ENCODE measurements at regions not wholly inside any gene's neighbourhood (a gene's known extent, or its start where the extent isn't known, plus 50 kb on each side); places are given as distances from the start of the nearest gene placed in this dataset.

DNA sequence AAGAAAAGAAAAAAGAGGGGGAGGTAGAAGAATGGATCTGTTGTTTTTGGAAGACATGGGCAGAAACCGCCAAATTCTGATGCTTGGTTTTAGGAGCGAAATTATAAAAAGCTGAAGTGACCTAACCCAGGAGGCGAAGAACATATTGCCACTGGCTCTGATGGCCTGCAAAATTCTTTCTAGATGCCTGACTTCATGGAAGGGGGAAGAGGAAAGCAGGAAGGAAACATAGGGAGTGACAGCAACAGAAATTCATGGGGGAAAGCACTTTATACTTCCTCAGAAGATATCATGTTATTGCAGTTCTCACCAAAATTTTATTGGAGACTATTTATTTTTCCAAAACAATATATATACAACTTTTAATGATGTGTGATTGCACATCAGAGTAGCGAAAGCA lies 213.5 kb downstream of the DLEU7 start:
- TF ChIP-seq, protein P1, sequence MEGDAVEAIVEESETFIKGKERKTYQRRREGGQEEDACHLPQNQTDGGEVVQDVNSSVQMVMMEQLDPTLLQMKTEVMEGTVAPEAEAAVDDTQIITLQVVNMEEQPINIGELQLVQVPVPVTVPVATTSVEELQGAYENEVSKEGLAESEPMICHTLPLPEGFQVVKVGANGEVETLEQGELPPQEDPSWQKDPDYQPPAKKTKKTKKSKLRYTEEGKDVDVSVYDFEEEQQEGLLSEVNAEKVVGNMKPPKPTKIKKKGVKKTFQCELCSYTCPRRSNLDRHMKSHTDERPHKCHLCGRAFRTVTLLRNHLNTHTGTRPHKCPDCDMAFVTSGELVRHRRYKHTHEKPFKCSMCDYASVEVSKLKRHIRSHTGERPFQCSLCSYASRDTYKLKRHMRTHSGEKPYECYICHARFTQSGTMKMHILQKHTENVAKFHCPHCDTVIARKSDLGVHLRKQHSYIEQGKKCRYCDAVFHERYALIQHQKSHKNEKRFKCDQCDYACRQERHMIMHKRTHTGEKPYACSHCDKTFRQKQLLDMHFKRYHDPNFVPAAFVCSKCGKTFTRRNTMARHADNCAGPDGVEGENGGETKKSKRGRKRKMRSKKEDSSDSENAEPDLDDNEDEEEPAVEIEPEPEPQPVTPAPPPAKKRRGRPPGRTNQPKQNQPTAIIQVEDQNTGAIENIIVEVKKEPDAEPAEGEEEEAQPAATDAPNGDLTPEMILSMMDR (IDR thresholded peaks at IDR 0.05; ENCODE audit: low read depth, low read length, missing control alignments) = no peak
- H3K4me3 ChIP-seq (replicated peaks; ENCODE audit: low read depth, low read length) = no peak overlapping the region
- no peak for DNase-seq (ENCODE audit: extremely low read depth, low read depth)

DNA sequence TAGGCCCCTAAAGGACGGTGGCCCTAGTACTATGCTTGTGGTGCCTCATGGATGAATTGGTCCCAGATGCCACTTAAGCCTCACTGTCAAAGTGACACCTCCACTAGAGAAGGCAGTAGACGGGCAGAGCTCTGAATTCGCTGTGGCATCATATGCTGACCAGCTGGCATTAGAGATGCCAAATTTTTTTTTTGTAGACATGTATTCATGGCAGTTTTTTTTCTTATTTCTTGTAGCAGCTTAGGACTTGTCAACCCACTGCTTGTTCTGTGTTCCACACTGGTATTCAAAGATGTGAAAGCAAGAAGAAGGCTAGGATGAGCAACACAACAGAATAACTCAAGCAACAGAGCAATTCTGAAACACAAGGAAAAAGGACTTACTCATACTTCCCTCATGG lies 212.5 kb downstream of the DLEU7 start:
- TF ChIP-seq, protein P1 (IDR thresholded peaks at IDR 0.05; ENCODE audit: low read depth, low read length, missing control alignments) = no peak

DNA sequence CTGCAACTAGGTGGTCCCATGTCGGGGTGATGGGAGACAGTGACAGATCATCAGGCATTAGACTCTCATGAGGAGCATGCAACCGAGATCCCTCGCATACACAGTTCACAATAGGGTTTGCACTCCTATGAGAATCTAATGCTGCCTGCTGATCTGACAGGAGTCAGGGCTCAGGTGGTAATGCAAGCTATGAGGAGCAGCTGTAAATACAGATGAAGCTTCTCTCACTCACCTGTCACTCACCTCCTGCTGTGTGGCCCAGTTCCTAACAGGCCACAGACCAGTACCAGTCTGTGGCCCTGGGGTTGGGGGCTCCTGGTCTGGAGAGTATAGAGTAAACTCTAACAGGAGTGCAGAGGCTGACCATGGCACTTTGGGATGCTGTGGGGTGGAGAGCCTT lies 209.2 kb downstream of the DLEU7 start:
- no peak for DNase-seq (ENCODE audit: extremely low read depth, low read depth)
- TF ChIP-seq, protein P1 (IDR thresholded peaks at IDR 0.05; ENCODE audit: low read depth, low read length, missing control alignments) = no peak
- no peak overlapping the region for H3K4me3 ChIP-seq (replicated peaks; ENCODE audit: low read depth, low read length)

More for the DNA sequence above, 212.5 kb downstream of the DLEU7 start:
- DNase-seq (ENCODE audit: extremely low read depth, low read depth) = no peak
- H3K4me3 ChIP-seq (replicated peaks; ENCODE audit: low read depth, low read length) = no peak overlapping the region

DNA sequence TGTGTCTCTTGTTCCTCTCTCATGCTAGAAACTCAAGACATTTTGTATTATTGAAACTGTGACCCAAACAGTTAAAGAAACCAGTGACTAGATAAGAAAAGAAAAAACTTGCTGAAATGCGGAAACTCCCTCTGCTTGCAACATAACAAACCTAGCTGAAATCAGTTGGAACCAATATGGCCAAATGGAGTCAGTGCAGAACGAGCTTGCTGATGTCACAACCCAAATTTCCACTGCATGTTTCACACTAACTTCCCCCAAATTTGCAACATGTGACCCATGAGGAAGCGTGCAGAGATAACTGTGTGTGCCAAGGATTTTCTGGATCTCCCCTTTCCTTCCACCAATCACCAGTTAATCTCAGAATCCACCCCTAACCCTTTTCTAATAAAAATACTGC lies 208.0 kb downstream of the DLEU7 start:
- no peak overlapping the region for H3K4me3 ChIP-seq (replicated peaks; ENCODE audit: low read depth, low read length)
- TF ChIP-seq, protein P1 (IDR thresholded peaks at IDR 0.05; ENCODE audit: low read depth, low read length, missing control alignments) = no peak
- DNase-seq (ENCODE audit: extremely low read depth, low read depth) = no peak

DNA sequence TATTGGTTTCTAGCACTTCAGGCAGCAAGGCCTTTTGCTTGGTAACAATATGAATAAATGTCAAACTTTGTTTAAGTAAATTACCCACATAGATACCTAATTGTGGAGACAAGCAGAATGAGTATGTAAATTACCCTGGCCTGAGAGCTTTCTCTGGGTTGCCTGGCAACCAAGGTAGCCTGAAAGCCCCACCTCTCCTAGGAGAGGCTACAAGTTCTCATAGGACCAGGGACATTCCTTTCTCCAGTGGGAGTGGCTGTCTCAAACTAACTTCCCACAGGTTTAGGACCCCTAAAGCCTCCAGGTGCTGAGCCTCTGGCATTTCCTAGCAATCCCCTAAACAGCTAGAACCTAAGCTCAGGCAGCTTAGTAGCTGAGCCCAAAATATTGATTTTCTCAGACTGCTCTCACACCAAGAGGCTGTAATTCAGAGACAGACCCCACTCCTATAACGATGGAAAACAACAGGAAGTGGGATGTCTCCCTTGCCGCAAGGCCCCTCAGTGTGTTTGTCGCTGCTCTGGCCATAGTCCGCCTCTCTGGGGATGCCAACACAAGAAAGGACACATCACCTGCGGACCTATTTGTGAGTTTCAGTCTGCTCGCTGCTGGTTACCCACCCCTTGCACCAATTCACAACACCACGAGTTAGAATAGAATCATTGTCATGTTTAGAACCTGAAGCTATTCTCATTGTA lies 207.3 kb downstream of the DLEU7 start:
- no peak for DNase-seq (ENCODE audit: extremely low read depth, low read depth)
- TF ChIP-seq, protein P1 (IDR thresholded peaks at IDR 0.05; ENCODE audit: low read depth, low read length, missing control alignments) = no peak
- no peak overlapping the region for H3K4me3 ChIP-seq (replicated peaks; ENCODE audit: low read depth, low read length)

DNA sequence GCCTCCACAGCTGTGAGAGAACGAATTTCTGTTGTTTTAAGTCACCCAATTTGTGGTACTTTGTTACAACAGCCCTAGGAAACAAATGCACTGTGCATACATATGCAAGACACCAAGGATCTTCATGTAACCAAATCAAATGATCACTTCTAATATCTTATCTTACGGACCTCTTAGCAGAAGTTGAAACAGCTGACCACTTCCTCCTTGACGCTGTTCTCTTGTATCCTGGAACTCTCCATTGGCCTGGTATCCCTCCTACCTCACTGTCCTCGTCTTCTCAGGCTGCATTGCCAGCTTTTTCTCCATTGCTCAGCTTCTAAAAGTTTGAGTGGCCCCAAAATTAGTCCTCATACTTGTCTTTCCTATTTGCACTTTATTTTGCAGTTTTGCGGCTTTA lies 200.4 kb downstream of the DLEU7 start:
- no peak for DNase-seq (ENCODE audit: extremely low read depth, low read depth)
- TF ChIP-seq, protein P1 (IDR thresholded peaks at IDR 0.05; ENCODE audit: low read depth, low read length, missing control alignments) = no peak
- H3K4me3 ChIP-seq (replicated peaks; ENCODE audit: low read depth, low read length) = no peak overlapping the region
